Spinal cord (tissue), 9 donors: ENCODE measurements at regions not wholly inside any gene's neighbourhood (a gene's known extent, or its start where the extent isn't known, plus 50 kb on each side); places are given as distances from the start of the nearest gene placed in this dataset.
A peak's percentile ranks its signal among the peaks of the same experiment; 100 is the strongest.

Experiments used
- DNase-seq, 6 donors: peaks; one replicate each; pipeline versions ENCODE4 v3.0.0 to v3.0.0-alpha.2; 2013 to 2015; ENCODE audit warnings: low spot score in 6 of 6, low read depth in 4 of 6
- H3K27ac ChIP-seq: one replicate; pipeline ENCODE4 v1.5.1; 2013; ENCODE audit warnings: low read depth, low read length, control low read depth
- H3K27me3 ChIP-seq: one replicate; pipeline ENCODE4 v1.6.1; 2013; ENCODE audit warnings: low read length; ENCODE audit not compliant: control insufficient read depth, insufficient read depth
- H3K36me3 ChIP-seq: one replicate; pipeline ENCODE4 v1.6.1; 2013; ENCODE audit warnings: low read length; ENCODE audit not compliant: control insufficient read depth, insufficient read depth
- H3K4me1 ChIP-seq: one replicate; pipeline ENCODE4 v1.6.1; 2013; ENCODE audit warnings: low read length; ENCODE audit not compliant: control insufficient read depth, insufficient read depth
- H3K4me3 ChIP-seq: one replicate; pipeline ENCODE4 v1.5.1; 2013; ENCODE audit warnings: low read depth, low read length, control low read depth
- H3K9me3 ChIP-seq: one replicate; pipeline ENCODE4 v1.6.1; 2013; ENCODE audit warnings: low read length; ENCODE audit not compliant: control insufficient read depth, insufficient read depth
- WGBS: methylation state at CpG from one replicate; pipeline ENCODE4 v1.1.5; 2013; ENCODE audit warnings: missing lambda C conversion rate; ENCODE audit not compliant: insufficient coverage; 5-methylcytosine and 5-hydroxymethylcytosine counted together
- donor health status: healthy.

- H3K27me3 ChIP-seq: no peaks in the 10 kb centered on the region
- WGBS: 67% methylated on average over 3 of the region's 6 CpGs
- no peak overlapping the region for H3K4me3 ChIP-seq
- H3K4me1 ChIP-seq: no peaks in the 10 kb centered on the region
- H3K36me3 ChIP-seq: no peaks in the 10 kb centered on the region
- no peak for DNase-seq
- no peak overlapping the region for H3K27ac ChIP-seq
- no peaks in the 10 kb centered on the region for H3K9me3 ChIP-seq
Measured at GRCh38 chr2:160967523-160967922, 192.7 kb upstream of the TANK start.

GRCh38 chr2:160968183-160968582 is 192.0 kb upstream of the TANK start:
- Histone ChIP-seq H3K9me3 (no peaks in the 10 kb centered on the region), H3K4me1 (no peaks in the 10 kb centered on the region), H3K27ac (no peak overlapping the region), H3K4me3 (no peak overlapping the region), H3K27me3 (no peaks in the 10 kb centered on the region), H3K36me3 (no peaks in the 10 kb centered on the region)
- no peak for DNase-seq
- WGBS: no CpG with 5 or more reads among the region's 2 CpGs

- 11% methylated on average over 1 of the region's 3 CpGs for WGBS
- peak overlapping the region; percentile 24 for H3K4me3 ChIP-seq
- no peaks in the 10 kb centered on the region for H3K36me3 ChIP-seq
- H3K9me3 ChIP-seq: no peaks in the 10 kb centered on the region
- no peaks in the 10 kb centered on the region for H3K4me1 ChIP-seq
- no peaks in the 10 kb centered on the region for H3K27me3 ChIP-seq
- DNase-seq: peak in 2 of 6 donors; percentile 79 to 81
- H3K27ac ChIP-seq: peak overlapping the region; percentile 52
Measured at GRCh38 chr2:160970052-160970965, 189.9 kb upstream of the TANK start.

GRCh38 chr2:160973991-160974390 is 186.2 kb upstream of the TANK start:
- Histone ChIP-seq H3K27ac (no peak overlapping the region), H3K27me3 (no peaks in the 10 kb centered on the region), H3K36me3 (no peaks in the 10 kb centered on the region), H3K4me1 (no peaks in the 10 kb centered on the region), H3K9me3 (no peaks in the 10 kb centered on the region), H3K4me3 (no peak overlapping the region)
- no peak for DNase-seq

- Histone ChIP-seq H3K36me3 (no peaks in the 10 kb centered on the region), H3K4me1 (no peaks in the 10 kb centered on the region), H3K27me3 (no peaks in the 10 kb centered on the region), H3K4me3 (no peak overlapping the region), H3K27ac (no peak overlapping the region), H3K9me3 (no peaks in the 10 kb centered on the region)
- no peak for DNase-seq
- WGBS: 100% methylated on average over 1 of the region's 4 CpGs
Measured at GRCh38 chr2:160974803-160975202, 185.4 kb upstream of the TANK start.

GRCh38 chr2:160976797-160977196 is 183.4 kb upstream of the TANK start:
- Histone ChIP-seq H3K4me1 (no peaks in the 10 kb centered on the region), H3K36me3 (no peaks in the 10 kb centered on the region), H3K27ac (no peak overlapping the region), H3K9me3 (no peaks in the 10 kb centered on the region), H3K27me3 (no peaks in the 10 kb centered on the region), H3K4me3 (no peak overlapping the region)
- no peak for DNase-seq
- 100% methylated on average over 1 of the region's 2 CpGs for WGBS

GRCh38 chr2:160977376-160977775 is 182.9 kb upstream of the TANK start:
- no peaks in the 10 kb centered on the region for H3K36me3 ChIP-seq
- WGBS: no CpG with 5 or more reads among the region's 2 CpGs
- no peak for DNase-seq
- H3K4me1 ChIP-seq: no peaks in the 10 kb centered on the region
- H3K27ac ChIP-seq: no peak overlapping the region
- no peak overlapping the region for H3K4me3 ChIP-seq
- no peaks in the 10 kb centered on the region for H3K9me3 ChIP-seq
- H3K27me3 ChIP-seq: no peaks in the 10 kb centered on the region

GRCh38 chr2:160977854-160978253 is 182.4 kb upstream of the TANK start:
- 94% methylated on average over 2 of the region's 2 CpGs for WGBS
- DNase-seq: no peak
- Histone ChIP-seq H3K4me3 (no peak overlapping the region), H3K9me3 (no peaks in the 10 kb centered on the region), H3K27me3 (no peaks in the 10 kb centered on the region), H3K36me3 (no peaks in the 10 kb centered on the region), H3K4me1 (no peaks in the 10 kb centered on the region), H3K27ac (no peak overlapping the region)

- WGBS: 27% methylated on average over 2 of the region's 3 CpGs
- Histone ChIP-seq H3K27ac (no peak overlapping the region), H3K4me1 (no peaks in the 10 kb centered on the region), H3K9me3 (no peaks in the 10 kb centered on the region), H3K4me3 (no peak overlapping the region), H3K36me3 (no peaks in the 10 kb centered on the region), H3K27me3 (no peaks in the 10 kb centered on the region)
- DNase-seq: peak in 2 of 6 donors; percentile 53 to 68
Measured at GRCh38 chr2:160984426-160985077, 175.7 kb upstream of the TANK start.

- Histone ChIP-seq H3K36me3 (no peaks in the 10 kb centered on the region), H3K27me3 (no peaks in the 10 kb centered on the region), H3K27ac (no peak overlapping the region), H3K4me1 (no peaks in the 10 kb centered on the region), H3K4me3 (no peak overlapping the region), H3K9me3 (no peaks in the 10 kb centered on the region)
- no CpG with 5 or more reads among the region's 1 CpG for WGBS
- DNase-seq: peak in 1 of 6 donors; percentile 81
Measured at GRCh38 chr2:160989778-160990177, 170.4 kb upstream of the TANK start.
